Fibroblast of lung (primary cell): ENCODE measurements at regions not wholly inside any gene's neighbourhood (a gene's known extent, or its start where the extent isn't known, plus 50 kb on each side); places are given as distances from the start of the nearest gene placed in this dataset.

ENCODE experiments used
- DNase-seq, 2 donors: peaks; one replicate each; pipeline versions ENCODE4 v3.0.0 to v3.0.0-alpha.2; 2010; ENCODE audit warnings: low read depth in 2 of 2
- H2AFZ ChIP-seq: 2 replicates; pipeline ENCODE4 v1.5.1; 2012; ENCODE audit warnings: low read length, control low read depth, inconsistent platforms
- H3K27ac ChIP-seq: 2 replicates; pipeline ENCODE4 v1.5.1; 2011; ENCODE audit warnings: low read length, control low read depth; ENCODE audit not compliant: insufficient read depth
- H3K27me3 ChIP-seq: 2 replicates; pipeline ENCODE4 v1.5.1; 2011; ENCODE audit warnings: mild to moderate bottlenecking, low read length; ENCODE audit not compliant: control insufficient read depth, insufficient read depth
- H3K36me3 ChIP-seq: 2 replicates; pipeline ENCODE4 v1.5.1; 2011; ENCODE audit warnings: low read length; ENCODE audit not compliant: control insufficient read depth, insufficient read depth
- H3K4me1 ChIP-seq: 2 replicates; pipeline ENCODE4 v1.5.1; 2011; ENCODE audit warnings: low read length; ENCODE audit not compliant: control insufficient read depth, insufficient read depth; ENCODE audit errors: extremely low read depth
- H3K4me2 ChIP-seq: 2 replicates; pipeline ENCODE4 v1.5.1; 2011; ENCODE audit warnings: low read length, control low read depth; ENCODE audit not compliant: insufficient read depth; ENCODE audit errors: extremely low read depth
- H3K4me3 ChIP-seq, 4 experiments: fragments of 200-600 bp in 1 of 4; sonication (generic) in 1 of 4; replicated peaks in 1 of 4; 2 replicates each; pipeline ENCODE4 v1.5.1; 2011 to 2016; ENCODE audit warnings: low read length in 4 of 4, low read depth in 3 of 4, mild to moderate bottlenecking in 3 of 4, control low read depth in 2 of 4, inconsistent platforms in 1 of 4, mixed read lengths in 1 of 4; ENCODE audit not compliant: insufficient read depth in 1 of 4; ENCODE audit errors: control extremely low read depth in 1 of 4
- H3K79me2 ChIP-seq: 2 replicates; pipeline ENCODE4 v1.5.1; 2012; ENCODE audit warnings: mild to moderate bottlenecking, low read length, inconsistent platforms; ENCODE audit not compliant: control insufficient read depth, insufficient read depth
- H3K9ac ChIP-seq: 2 replicates; pipeline ENCODE4 v1.5.1; 2011; ENCODE audit warnings: mild to moderate bottlenecking, low read length, control low read depth; ENCODE audit not compliant: insufficient read depth
- H3K9me3 ChIP-seq: 2 replicates; pipeline ENCODE4 v1.5.1; 2012; ENCODE audit warnings: low read depth, low read length; ENCODE audit not compliant: control insufficient read depth, insufficient read depth
- H4K20me1 ChIP-seq: 2 replicates; pipeline ENCODE4 v1.5.1; 2011; ENCODE audit warnings: low read length; ENCODE audit not compliant: control insufficient read depth, insufficient read depth; ENCODE audit errors: extremely low read depth
- EZH2 ChIP-seq: IDR thresholded peaks from 2 replicates; pipeline ENCODE4 v1.5.1; 2012; ENCODE audit warnings: low read length, control low read depth, mild to moderate bottlenecking; ENCODE audit errors: missing control alignments
- TF ChIP-seq, protein P1 (sequence below), 2 donors: IDR thresholded peaks in 1 of 2; conservative IDR thresholded peaks in 1 of 2; 1 replicate in 1 of 2; 2 replicates in 1 of 2; pipeline ENCODE4 v1.5.1; 2011 to 2012; ENCODE audit warnings: low read length in 2 of 2, control low read depth in 1 of 2, inconsistent platforms in 1 of 2, low read depth in 1 of 2, mild to moderate bottlenecking in 1 of 2

DNA sequence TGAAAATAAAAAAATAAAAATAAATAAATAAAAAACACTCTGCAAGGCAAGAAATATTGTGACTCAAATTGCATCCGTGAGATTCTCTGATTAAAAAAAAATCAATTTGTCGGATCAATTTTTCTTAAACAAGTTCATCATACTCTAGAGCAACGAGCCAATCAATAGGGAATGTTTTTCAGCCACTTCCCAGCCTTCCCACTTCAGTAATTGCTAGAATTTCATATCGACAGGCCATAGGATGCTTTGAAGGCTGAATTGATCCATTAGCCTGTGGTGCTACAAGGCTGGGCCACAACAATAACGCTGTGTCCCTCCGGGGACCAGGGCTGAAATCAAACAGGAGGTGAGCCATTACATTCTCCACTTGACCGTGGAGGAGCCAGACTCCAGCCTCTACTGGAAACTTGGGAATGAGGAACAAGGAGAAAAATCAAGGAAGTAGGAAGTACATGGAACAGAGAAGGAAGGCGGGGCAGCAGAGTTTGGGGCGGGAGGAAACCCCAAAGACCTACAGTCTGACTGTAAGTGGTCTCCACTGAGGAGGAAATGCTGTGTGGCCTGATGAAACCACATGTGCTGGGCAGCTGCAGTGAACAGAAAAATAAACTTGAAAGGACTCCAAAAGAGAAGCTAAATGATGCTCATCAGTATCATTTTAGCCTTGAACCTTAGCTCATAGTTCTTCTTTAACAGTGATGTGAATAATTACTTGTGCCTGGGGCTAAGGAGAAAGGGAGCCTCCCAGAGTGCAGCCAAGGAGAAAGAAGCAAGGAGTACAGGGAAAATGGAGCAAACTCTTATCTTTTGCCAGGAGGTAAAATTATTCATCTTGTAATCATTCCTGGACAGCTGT, 308.6 kb downstream of the TLE1 start:
- no peak for TF ChIP-seq EZH2
- TF ChIP-seq, protein P1, sequence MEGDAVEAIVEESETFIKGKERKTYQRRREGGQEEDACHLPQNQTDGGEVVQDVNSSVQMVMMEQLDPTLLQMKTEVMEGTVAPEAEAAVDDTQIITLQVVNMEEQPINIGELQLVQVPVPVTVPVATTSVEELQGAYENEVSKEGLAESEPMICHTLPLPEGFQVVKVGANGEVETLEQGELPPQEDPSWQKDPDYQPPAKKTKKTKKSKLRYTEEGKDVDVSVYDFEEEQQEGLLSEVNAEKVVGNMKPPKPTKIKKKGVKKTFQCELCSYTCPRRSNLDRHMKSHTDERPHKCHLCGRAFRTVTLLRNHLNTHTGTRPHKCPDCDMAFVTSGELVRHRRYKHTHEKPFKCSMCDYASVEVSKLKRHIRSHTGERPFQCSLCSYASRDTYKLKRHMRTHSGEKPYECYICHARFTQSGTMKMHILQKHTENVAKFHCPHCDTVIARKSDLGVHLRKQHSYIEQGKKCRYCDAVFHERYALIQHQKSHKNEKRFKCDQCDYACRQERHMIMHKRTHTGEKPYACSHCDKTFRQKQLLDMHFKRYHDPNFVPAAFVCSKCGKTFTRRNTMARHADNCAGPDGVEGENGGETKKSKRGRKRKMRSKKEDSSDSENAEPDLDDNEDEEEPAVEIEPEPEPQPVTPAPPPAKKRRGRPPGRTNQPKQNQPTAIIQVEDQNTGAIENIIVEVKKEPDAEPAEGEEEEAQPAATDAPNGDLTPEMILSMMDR (conservative IDR thresholded peaks at IDR 0.05 in 1 of 2, IDR thresholded peaks at IDR 0.05 in 1 of 2; ENCODE audit: low read depth in 1 of 2, low read length in 2 of 2): no peak
- no peaks in the 10 kb centered on the region for H4K20me1 ChIP-seq

GRCh38 chr9:81379655-81380054, 309.7 kb downstream of the TLE1 start:
- Histone ChIP-seq H3K79me2 (no peaks in the 10 kb centered on the region), H3K4me3 (no peak overlapping the region), H3K27ac (no peak overlapping the region), H3K4me2 (no peak overlapping the region), H4K20me1 (no peaks in the 10 kb centered on the region), H3K9me3 (no peaks in the 10 kb centered on the region), H3K4me1 (no peaks in the 10 kb centered on the region), H3K9ac (no peak overlapping the region), H2AFZ (no peak overlapping the region), H3K36me3 (no peaks in the 10 kb centered on the region), H3K27me3 (no peaks in the 10 kb centered on the region)
- peak; percentile 21 to 58 for DNase-seq
- TF ChIP-seq EZH2: no peak
- TF ChIP-seq, protein P1 (conservative IDR thresholded peaks at IDR 0.05 in 1 of 2, IDR thresholded peaks at IDR 0.05 in 1 of 2; ENCODE audit: low read depth in 1 of 2, low read length in 2 of 2): no peak

More for the DNA sequence above, 308.6 kb downstream of the TLE1 start:
- H3K4me1 ChIP-seq: no peaks in the 10 kb centered on the region
- no peak overlapping the region for H3K9ac ChIP-seq
- no peaks in the 10 kb centered on the region for H3K36me3 ChIP-seq
- no peaks in the 10 kb centered on the region for H3K9me3 ChIP-seq
- H3K79me2 ChIP-seq: no peaks in the 10 kb centered on the region
- H3K27ac ChIP-seq: no peak overlapping the region
- no peak overlapping the region for H3K4me2 ChIP-seq
- no peaks in the 10 kb centered on the region for H3K27me3 ChIP-seq
- DNase-seq: peak in 1 of 2 donors; percentile 28
- no peak overlapping the region for H2AFZ ChIP-seq
- no peak overlapping the region for H3K4me3 ChIP-seq

DNA sequence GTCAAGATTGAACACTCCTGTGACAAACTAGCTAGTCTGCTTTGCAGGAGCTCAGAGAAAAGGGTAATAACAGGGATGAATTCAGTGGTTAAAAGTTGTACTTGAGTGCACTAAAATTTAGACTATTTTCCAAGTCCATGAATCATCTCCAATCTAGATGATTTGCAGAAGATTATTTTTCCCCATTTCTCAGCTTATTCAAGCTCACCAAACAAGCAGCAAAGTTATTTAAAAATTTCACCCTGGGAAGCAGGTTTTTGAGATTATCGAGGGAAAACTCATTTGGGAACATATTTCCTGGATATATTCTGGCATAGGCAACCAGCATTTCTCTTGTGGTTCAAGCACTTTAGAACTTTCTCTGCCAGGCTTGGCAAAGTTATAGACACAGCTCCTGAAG, 311.4 kb downstream of the TLE1 start:
- H3K9me3 ChIP-seq: no peaks in the 10 kb centered on the region
- no peak overlapping the region for H3K4me3 ChIP-seq
- H3K4me2 ChIP-seq: no peak overlapping the region
- H4K20me1 ChIP-seq: no peaks in the 10 kb centered on the region
- TF ChIP-seq, protein P1 (conservative IDR thresholded peaks at IDR 0.05 in 1 of 2, IDR thresholded peaks at IDR 0.05 in 1 of 2; ENCODE audit: low read depth in 1 of 2, low read length in 2 of 2): no peak
- no peak for TF ChIP-seq EZH2
- H2AFZ ChIP-seq: no peak overlapping the region
- no peak overlapping the region for H3K9ac ChIP-seq
- H3K79me2 ChIP-seq: no peaks in the 10 kb centered on the region
- no peaks in the 10 kb centered on the region for H3K36me3 ChIP-seq
- peak in 1 of 2 donors; percentile 58 for DNase-seq
- no peak overlapping the region for H3K27ac ChIP-seq
- no peaks in the 10 kb centered on the region for H3K27me3 ChIP-seq
- no peaks in the 10 kb centered on the region for H3K4me1 ChIP-seq
